ENCODE measurements at regions not wholly inside any gene's neighbourhood (a gene's known extent, or its start where the extent isn't known, plus 50 kb on each side); places are given as distances from the start of the nearest gene placed in this dataset.

- Histone ChIP-seq H3K9ac (ENCODE audit: low read length) (no peak overlapping the region), H3K79me2 (ENCODE audit: control insufficient read depth, insufficient read depth, low read length) (no peaks in the 10 kb centered on the region), H3K27me3 (replicated peaks in 1 of 4; ENCODE audit: control extremely low read depth in 1 of 4, control insufficient read depth in 3 of 4, insufficient read depth in 4 of 4, low read length in 3 of 4) (no peaks in the 10 kb centered on the region), H2AFZ (ENCODE audit: insufficient read depth, low read depth, low read length, poor library complexity, severe bottlenecking) (no peak overlapping the region), H4K20me1 (ENCODE audit: control insufficient read depth, insufficient read depth, low read length, poor library complexity, severe bottlenecking) (no peaks in the 10 kb centered on the region), H3K4me2 (replicated peaks; ENCODE audit: low read depth, low read length, poor library complexity, severe bottlenecking) (no peak overlapping the region), H3K4me1 (ENCODE audit: control insufficient read depth in 2 of 2, insufficient read depth in 2 of 2, low read length in 2 of 2) (no peaks in the 10 kb centered on the region), H3K27ac (ENCODE audit: low read length in 2 of 2) (no peak overlapping the region), H3K4me3 (ENCODE audit: control extremely low read depth in 1 of 5, extremely low read depth in 1 of 5, insufficient read depth in 1 of 5, low read depth in 2 of 5, low read length in 4 of 5) (no peak overlapping the region), H3K9me3 (ENCODE audit: control extremely low read depth in 1 of 3, control insufficient read depth in 2 of 3, insufficient read depth in 1 of 3, low read length in 2 of 3) (no peaks in the 10 kb centered on the region), H3K36me3 (replicated peaks in 1 of 2; ENCODE audit: control extremely low read depth in 1 of 2, control insufficient read depth in 1 of 2, extremely low read depth in 1 of 2, insufficient read depth in 2 of 2, low read length in 1 of 2) (no peaks in the 10 kb centered on the region)
- DNase-seq: no peak
- Mint-ChIP-seq H3K27ac (no peak overlapping the region), H3K4me1 (peaks cover 2% of the 10 kb centered on the region), H3K27me3 (peaks cover 8% of the 10 kb centered on the region), H3K4me3 (no peak overlapping the region), H3K9me3 (ENCODE audit: insufficient read depth) (no peaks in the 10 kb centered on the region)
- no peak for ATAC-seq (ENCODE audit: low read depth)
- WGBS (ENCODE audit: insufficient coverage): no CpG with 5 or more reads among the region's 2 CpGs
- ChIA-PET CTCF (no interaction called here), POLR2A (no interaction called here)
- intact Hi-C loops (cut with micrococcal nuclease): no loop called here
- TF ChIP-seq EZH2 (IDR thresholded peaks at IDR 0.05; ENCODE audit: borderline replicate concordance, insufficient read depth, low read depth, low read length, poor library complexity, severe bottlenecking): no peak
- TF ChIP-seq, protein P1, sequence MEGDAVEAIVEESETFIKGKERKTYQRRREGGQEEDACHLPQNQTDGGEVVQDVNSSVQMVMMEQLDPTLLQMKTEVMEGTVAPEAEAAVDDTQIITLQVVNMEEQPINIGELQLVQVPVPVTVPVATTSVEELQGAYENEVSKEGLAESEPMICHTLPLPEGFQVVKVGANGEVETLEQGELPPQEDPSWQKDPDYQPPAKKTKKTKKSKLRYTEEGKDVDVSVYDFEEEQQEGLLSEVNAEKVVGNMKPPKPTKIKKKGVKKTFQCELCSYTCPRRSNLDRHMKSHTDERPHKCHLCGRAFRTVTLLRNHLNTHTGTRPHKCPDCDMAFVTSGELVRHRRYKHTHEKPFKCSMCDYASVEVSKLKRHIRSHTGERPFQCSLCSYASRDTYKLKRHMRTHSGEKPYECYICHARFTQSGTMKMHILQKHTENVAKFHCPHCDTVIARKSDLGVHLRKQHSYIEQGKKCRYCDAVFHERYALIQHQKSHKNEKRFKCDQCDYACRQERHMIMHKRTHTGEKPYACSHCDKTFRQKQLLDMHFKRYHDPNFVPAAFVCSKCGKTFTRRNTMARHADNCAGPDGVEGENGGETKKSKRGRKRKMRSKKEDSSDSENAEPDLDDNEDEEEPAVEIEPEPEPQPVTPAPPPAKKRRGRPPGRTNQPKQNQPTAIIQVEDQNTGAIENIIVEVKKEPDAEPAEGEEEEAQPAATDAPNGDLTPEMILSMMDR (IDR thresholded peaks at IDR 0.05): no peak
These were observed 92.6 kb upstream of the CHL1 start for GRCh38 chr3:103991-104390.

DNA sequence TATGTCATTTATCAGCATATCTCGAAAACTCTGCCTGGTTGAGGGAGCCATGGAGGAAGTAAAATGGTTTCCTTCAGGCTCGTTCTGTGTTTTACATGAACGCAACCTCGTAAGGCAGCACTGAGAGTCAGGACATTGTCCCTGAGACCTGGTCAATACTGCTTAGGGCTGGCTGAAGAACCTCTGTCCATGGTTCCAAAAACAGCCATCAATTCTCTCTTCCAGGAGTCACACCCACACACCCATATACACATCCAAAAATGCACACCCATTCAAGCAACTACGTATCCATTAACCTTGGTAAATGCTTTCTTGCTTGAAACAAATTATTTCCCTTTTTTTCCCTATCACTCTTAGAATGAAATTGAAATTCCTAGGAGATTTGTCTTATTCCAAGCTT, 91.0 kb upstream of the CHL1 start:
- Histone ChIP-seq H3K27ac (ENCODE audit: low read length in 2 of 2) (no peak overlapping the region), H3K4me1 (ENCODE audit: control insufficient read depth in 2 of 2, insufficient read depth in 2 of 2, low read length in 2 of 2) (no peaks in the 10 kb centered on the region), H3K4me2 (replicated peaks; ENCODE audit: low read depth, low read length, poor library complexity, severe bottlenecking) (no peak overlapping the region), H4K20me1 (ENCODE audit: control insufficient read depth, insufficient read depth, low read length, poor library complexity, severe bottlenecking) (no peaks in the 10 kb centered on the region), H3K4me3 (ENCODE audit: control extremely low read depth in 1 of 5, extremely low read depth in 1 of 5, insufficient read depth in 1 of 5, low read depth in 2 of 5, low read length in 4 of 5) (no peak overlapping the region), H3K9ac (ENCODE audit: low read length) (no peak overlapping the region), H3K9me3 (ENCODE audit: control extremely low read depth in 1 of 3, control insufficient read depth in 2 of 3, insufficient read depth in 1 of 3, low read length in 2 of 3) (no peaks in the 10 kb centered on the region), H2AFZ (ENCODE audit: insufficient read depth, low read depth, low read length, poor library complexity, severe bottlenecking) (no peak overlapping the region), H3K36me3 (replicated peaks in 1 of 2; ENCODE audit: control extremely low read depth in 1 of 2, control insufficient read depth in 1 of 2, extremely low read depth in 1 of 2, insufficient read depth in 2 of 2, low read length in 1 of 2) (no peaks in the 10 kb centered on the region), H3K79me2 (ENCODE audit: control insufficient read depth, insufficient read depth, low read length) (no peaks in the 10 kb centered on the region), H3K27me3 (replicated peaks in 1 of 4; ENCODE audit: control extremely low read depth in 1 of 4, control insufficient read depth in 3 of 4, insufficient read depth in 4 of 4, low read length in 3 of 4) (no peaks in the 10 kb centered on the region)
- H3K27me3 Mint-ChIP-seq: no peaks in the 10 kb centered on the region
- ChIA-PET POLR2A (no interaction called here), CTCF (no interaction called here)
- 91% methylated on average over 4 of the region's 5 CpGs for WGBS (ENCODE audit: insufficient coverage)
- H3K9me3 Mint-ChIP-seq (ENCODE audit: insufficient read depth): no peaks in the 10 kb centered on the region
- DNase-seq (no peak), ATAC-seq (ENCODE audit: low read depth) (no peak)
- H3K4me1 Mint-ChIP-seq: peaks cover 2% of the 10 kb centered on the region
- H3K27ac Mint-ChIP-seq: no peak overlapping the region
- no peak overlapping the region for H3K4me3 Mint-ChIP-seq
- no peak for TF ChIP-seq EZH2 (IDR thresholded peaks at IDR 0.05; ENCODE audit: borderline replicate concordance, insufficient read depth, low read depth, low read length, poor library complexity, severe bottlenecking)
- TF ChIP-seq, protein P1 (IDR thresholded peaks at IDR 0.05): no peak
- intact Hi-C loops (cut with micrococcal nuclease): no loop called here

Measured in B cell (primary cell).